T47D (cell line): ENCODE measurements at regions not wholly inside any gene's neighbourhood (a gene's known extent, or its start where the extent isn't known, plus 50 kb on each side); places are given as distances from the start of the nearest gene placed in this dataset.

Experiments
- DNase-seq, 2 experiments: peaks; one replicate each; pipeline versions ENCODE4 v3.0.0 to v3.0.0-alpha.2; 2011 to 2012; ENCODE audit warnings: low read depth in 1 of 2, low spot score in 1 of 2
- JUND ChIP-seq: IDR thresholded peaks from 2 replicates; pipeline ENCODE4 v1.6.1; 2012; ENCODE audit warnings: low read depth
- in situ Hi-C: cut with HindIII; loops from 2 replicates; pipeline ENCODE4 v1.10.0; 2016; ENCODE audit warnings: low sequenced_read_pairs, low pct_unique_long_range_greater_than_20kb

GRCh38 chr12:89185889-89186288 is 166.4 kb downstream of the DUSP6 start:
- no peak for TF ChIP-seq JUND
- in situ Hi-C loops = no loop called here
- no peak for DNase-seq

- no peak for DNase-seq
- TF ChIP-seq JUND = no peak
- in situ Hi-C loops = no loop called here
Observed at GRCh38 chr12:89185181-89185580, 167.1 kb downstream of the DUSP6 start.

- DNase-seq = no peak
- in situ Hi-C loops = no loop called here
- no peak for TF ChIP-seq JUND
Observed at GRCh38 chr12:89183985-89184435, 168.3 kb downstream of the DUSP6 start.

GRCh38 chr12:89181271-89181920 is 170.9 kb downstream of the DUSP6 start:
- DNase-seq = no peak
- in situ Hi-C loops = no loop called here
- TF ChIP-seq JUND = no peak

DNA sequence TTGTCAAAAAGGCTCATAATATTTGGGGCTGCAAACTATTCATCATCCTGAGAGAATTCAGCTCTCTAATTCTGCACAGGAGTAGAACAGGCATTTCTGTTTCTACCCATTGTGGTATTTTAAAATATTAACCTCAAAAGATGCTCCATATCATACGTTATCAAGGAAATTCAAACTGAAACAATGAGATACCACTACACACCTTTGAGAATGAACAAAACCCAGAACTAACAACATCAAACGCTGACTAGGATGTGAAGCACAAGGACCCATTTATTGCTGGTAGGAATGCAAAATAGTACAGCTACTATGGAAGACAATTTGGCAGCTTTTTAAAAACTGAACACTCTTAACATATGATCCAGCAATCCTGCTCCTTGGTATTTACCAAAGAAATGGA is 171.8 kb downstream of the DUSP6 start:
- no peak for TF ChIP-seq JUND
- in situ Hi-C loops = no loop called here

DNA sequence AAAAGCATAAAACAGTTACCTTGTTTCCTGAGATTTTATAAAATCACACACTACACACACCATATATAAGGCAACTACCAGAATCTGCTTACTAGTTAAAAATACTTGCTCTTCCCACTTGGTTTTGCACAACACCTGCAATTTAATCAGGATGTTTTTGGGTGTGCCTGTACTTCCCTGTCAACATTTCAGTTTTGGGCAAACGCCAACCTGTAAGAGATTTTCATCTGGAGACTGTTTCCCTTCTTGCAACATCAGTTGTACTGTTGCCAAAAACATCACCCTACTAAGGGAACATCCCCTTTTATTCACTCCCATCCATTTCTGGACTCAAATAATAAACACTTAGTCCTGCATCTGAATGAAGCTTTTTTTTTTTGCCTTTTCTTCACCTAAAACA is 172.3 kb downstream of the DUSP6 start:
- TF ChIP-seq JUND = no peak
- in situ Hi-C loops = no loop called here
- peak in 1 of 2 experiments; percentile 78 for DNase-seq

More for the DNA sequence above, 171.8 kb downstream of the DUSP6 start:
- no peak for DNase-seq

GRCh38 chr12:89179245-89179644 is 173.1 kb downstream of the DUSP6 start:
- DNase-seq = peak in 1 of 2 experiments; percentile 53
- in situ Hi-C loops = no loop called here
- TF ChIP-seq JUND = no peak

DNA sequence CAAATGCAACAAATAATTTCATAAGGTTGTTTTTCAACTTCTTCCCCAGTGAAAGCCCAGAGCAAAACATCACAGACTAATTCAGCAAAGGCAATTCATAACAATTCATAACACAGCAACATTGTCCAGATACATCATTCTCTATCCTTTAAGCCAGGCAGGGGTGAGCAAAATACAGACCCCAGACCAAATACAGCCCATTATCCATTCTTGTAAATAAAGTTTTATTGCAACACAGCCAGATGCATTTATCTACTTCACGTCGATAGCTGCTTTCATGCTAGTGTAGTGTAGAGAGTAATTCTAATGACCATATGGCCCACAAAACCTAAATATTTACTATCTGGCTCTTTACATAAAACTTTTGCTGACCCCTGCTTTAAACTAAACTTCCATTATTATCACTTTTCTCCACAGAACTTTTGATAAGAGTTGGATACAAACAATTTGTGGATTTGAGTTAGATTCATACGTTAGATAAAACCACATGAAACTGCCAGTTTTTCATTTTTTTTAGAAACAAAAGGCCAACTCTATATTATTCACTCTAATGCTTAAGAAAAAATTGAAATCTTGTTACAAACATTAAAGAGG is 174.4 kb downstream of the DUSP6 start:
- TF ChIP-seq JUND = no peak
- in situ Hi-C loops = no loop called here
- no peak for DNase-seq

DNA sequence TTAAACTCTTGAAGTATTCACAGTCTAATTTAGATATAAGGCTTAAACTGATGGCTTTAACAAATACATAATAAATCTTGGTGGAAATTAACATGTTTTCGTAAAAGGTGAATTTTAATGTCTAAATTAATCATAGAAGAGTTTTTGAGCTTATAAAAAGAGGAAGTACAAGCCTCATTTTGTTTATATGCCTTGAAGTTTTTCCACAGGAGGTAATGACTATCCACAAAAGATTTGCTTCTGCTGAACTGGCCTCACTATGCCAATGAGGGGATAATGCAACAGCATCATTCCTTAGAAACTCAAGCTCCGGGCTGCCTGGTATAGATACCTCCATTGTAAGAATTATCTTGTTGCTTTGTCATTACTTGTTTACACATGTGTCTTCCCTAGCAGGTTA is 175.6 kb downstream of the DUSP6 start:
- in situ Hi-C loops = no loop called here
- TF ChIP-seq JUND = no peak
- DNase-seq = no peak

DNA sequence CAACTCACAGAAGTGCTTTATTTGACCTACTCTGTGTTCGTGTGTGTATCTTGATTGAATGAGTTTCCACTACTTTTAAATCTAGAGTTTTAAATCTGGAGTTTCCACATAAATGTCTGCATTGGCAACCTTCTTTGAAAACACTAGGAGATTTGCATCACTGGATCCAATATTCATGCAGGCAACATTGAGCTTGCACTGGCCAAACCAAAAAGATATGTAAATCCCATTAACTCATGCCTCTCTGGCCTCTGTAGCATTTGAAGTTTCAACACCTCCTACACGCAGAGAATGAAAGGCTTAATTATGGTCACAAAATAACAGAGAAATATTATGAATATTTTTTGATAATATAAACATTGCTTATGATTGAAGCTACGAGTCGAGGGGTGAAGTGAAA is 178.6 kb downstream of the DUSP6 start:
- no peak for DNase-seq
- TF ChIP-seq JUND = no peak
- in situ Hi-C loops = no loop called here

GRCh38 chr12:89173096-89173495 is 179.2 kb downstream of the DUSP6 start:
- DNase-seq = no peak
- TF ChIP-seq JUND = no peak
- in situ Hi-C loops = no loop called here

DNA sequence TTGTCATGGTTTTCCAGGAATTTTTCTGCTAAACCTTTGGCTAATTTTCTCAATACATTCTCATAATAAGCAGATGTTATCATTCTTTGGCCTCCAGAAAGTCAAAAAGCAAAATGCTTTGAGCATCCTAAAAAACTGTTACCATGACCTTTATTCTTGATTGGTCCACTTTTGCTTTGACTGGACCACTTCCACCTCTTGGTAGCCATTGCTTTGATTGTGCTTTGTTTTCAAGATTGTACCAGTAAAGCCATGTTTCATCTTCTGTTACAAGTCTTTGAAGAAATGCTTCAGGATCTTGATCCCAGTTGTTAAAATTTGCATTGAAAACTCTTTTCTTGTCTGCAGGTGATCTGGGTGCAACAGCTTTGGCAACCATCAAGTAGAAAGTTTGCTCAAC is 180.1 kb downstream of the DUSP6 start:
- DNase-seq = no peak
- TF ChIP-seq JUND = no peak
- in situ Hi-C loops = no loop called here

GRCh38 chr12:89169321-89169720 is 183.0 kb downstream of the DUSP6 start:
- no peak for DNase-seq
- TF ChIP-seq JUND = no peak
- in situ Hi-C loops = no loop called here

GRCh38 chr12:89167986-89168385 is 184.3 kb downstream of the DUSP6 start:
- in situ Hi-C loops = no loop called here
- no peak for DNase-seq
- no peak for TF ChIP-seq JUND
